ENCODE measurements at regions not wholly inside any gene's neighbourhood (a gene's known extent, or its start where the extent isn't known, plus 50 kb on each side); places are given as distances from the start of the nearest gene placed in this dataset.

- TF ChIP-seq EZH2 (IDR thresholded peaks at IDR 0.05; ENCODE audit: insufficient read depth, low read length) (no peak), CTCF (IDR thresholded peaks at IDR 0.05; ENCODE audit: insufficient read depth, low read depth, low read length) (no peak)
Measured at GRCh38 chr2:120966510-120967254, 231.0 kb downstream of the GLI2 start.
